GM12874 (cell line): ENCODE measurements at regions not wholly inside any gene's neighbourhood (a gene's known extent, or its start where the extent isn't known, plus 50 kb on each side); places are given as distances from the start of the nearest gene placed in this dataset.

Source experiments
- CTCF ChIP-seq: IDR thresholded peaks from 2 replicates; pipeline ENCODE4 v1.5.1; 2011; ENCODE audit warnings: low read depth, mild to moderate bottlenecking, control low read depth, low read length, moderate library complexity; ENCODE audit not compliant: insufficient read depth

DNA sequence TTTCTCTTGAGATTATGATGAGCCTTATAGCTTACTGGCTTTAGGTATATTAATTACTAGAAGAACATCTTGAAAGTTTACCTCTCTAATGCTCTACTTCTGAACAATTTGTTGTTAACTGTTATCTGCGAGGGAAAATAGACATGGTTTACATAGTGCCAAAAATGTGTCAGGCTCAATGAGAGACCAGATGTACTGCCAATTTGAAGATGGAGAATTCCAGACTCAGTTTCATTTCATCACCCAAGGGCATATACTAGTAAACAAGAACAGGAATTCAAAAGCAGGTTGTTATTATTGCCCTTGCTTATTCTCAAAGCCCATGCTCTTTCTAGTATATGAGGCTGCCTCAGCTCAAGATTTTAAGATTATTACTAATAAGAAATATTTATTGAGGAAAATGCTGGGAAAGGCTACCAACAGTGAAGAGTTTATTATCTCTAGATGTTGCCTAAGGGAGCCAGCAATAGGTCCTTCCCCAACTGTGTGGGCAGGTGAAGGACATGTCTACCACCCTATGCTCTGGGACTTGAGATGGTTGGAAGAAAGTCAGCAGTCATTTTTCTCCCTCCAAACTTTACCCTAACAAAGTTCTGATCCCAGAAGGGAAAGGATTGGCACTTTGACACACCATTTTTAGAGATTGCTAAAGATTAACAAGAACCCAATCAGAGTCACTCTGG, 792.7 kb downstream of the METTL4 start:
- no peak for TF ChIP-seq CTCF

DNA sequence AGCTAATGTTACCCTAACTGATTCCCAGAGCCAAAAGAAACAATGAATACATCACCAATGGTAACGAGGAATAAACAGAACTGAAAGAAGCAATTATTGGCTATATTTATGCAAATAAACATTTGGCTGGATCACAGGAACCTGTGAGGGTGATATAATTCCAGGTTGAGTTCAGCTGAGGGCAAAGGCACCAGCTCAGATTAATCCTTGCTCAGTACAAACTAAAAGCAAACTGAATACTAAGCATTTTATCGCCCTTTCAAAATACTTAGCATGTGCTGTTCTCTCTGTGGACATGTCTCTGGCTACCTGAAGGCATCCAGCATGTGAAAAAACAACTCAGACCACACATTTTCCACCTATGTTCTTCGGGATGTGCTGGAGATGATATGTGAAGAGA, 791.7 kb downstream of the METTL4 start:
- TF ChIP-seq CTCF: no peak

DNA sequence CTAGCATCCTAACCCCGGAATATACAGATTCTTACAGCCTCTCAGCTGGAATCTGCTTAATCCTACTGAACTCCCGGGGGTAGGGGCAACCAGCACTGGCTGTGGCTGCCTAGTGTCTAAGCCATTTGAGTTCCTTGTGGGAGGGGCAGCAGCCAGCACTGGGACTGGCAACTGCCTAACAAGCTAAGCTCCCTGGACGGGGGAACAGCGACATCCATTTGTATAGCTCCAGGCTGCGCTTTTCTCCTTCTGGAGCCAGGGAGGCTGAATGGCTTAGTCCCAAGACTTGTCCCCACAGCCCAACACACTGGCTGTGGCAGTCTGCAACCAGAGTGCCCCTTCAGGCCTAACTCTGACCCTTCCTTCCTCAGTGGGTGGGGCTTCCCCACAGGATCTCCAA, 787.2 kb downstream of the METTL4 start:
- TF ChIP-seq CTCF: no peak

DNA sequence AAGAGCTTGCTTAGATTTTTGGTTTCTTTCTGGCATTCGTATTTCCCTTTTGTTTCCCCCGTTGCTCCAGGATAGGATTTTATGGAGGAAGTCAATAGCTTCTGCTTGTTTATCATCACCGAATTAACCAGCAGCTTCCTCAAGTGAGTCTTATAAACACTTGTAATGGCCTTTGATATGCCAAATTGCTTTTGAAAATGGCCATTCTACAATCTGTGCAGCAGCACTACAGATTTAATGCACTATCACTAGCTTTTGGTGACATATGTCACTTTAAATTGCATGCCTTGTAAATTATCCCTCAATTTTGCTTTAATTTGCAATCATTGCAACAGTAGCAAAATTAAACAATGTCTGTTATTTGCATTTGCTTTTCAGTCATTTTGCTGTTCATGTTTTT, 774.7 kb downstream of the METTL4 start:
- TF ChIP-seq CTCF: no peak

GRCh38 chr18:1797235-1797634, 774.1 kb downstream of the METTL4 start:
- TF ChIP-seq CTCF: no peak

DNA sequence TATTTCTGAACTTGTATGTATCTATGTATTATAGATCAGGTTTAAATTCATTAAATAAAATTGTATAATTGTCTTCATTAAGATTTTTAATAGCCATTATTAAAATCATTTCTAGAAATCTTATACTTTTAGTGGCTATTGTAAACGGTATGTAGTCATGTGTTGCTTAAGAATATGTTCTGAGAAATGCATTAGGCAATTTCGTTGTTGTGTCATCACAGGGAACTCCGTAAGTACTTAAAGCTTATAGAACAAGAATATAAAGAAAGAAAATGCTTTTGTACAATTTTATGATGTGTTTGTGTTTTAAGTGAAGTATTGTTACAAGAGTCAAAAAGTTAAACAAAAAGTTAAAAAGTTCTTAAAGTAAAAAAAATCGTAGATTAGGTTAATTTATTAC, 765.8 kb downstream of the METTL4 start:
- no peak for TF ChIP-seq CTCF

GRCh38 chr18:1806884-1807615, 764.3 kb downstream of the METTL4 start:
- no peak for TF ChIP-seq CTCF
